Memory B cell (primary cell): ENCODE measurements at regions not wholly inside any gene's neighbourhood (a gene's known extent, or its start where the extent isn't known, plus 50 kb on each side); places are given as distances from the start of the nearest gene placed in this dataset.
"Not testable (repeated sequence)": the region's sequence is repeated elsewhere in the genome, so short reads cannot be mapped to it uniquely, and the experiment has no call there.

ENCODE experiments used
- ATAC-seq: fragments of 150-1000 bp; cut with Tn5 transposase; 2 replicates; pipeline ENCODE4 v1.10.0; 2021; ENCODE audit warnings: low read depth, mild to moderate bottlenecking, moderate library complexity
- DNase-seq, 2 donors: peaks; one replicate each; pipeline ENCODE4 v3.0.0; 2022; ENCODE audit warnings: low spot score in 2 of 2
- H3K27ac Mint-ChIP-seq: one replicate; pipeline ENCODE4 v1.8.0; 2022; ENCODE audit warnings: mild to moderate bottlenecking, moderate library complexity, mixed read lengths
- H3K27me3 Mint-ChIP-seq: one replicate; pipeline ENCODE4 v1.8.0; 2022; ENCODE audit warnings: mixed read lengths
- H3K36me3 Mint-ChIP-seq: one replicate; pipeline ENCODE4 v1.8.0; 2022; ENCODE audit warnings: mild to moderate bottlenecking, mixed read lengths
- H3K4me1 Mint-ChIP-seq: one replicate; pipeline ENCODE4 v1.8.0; 2022; ENCODE audit warnings: mixed read lengths
- H3K4me3 Mint-ChIP-seq: one replicate; pipeline ENCODE4 v1.8.0; 2022; ENCODE audit warnings: mild to moderate bottlenecking, moderate library complexity, mixed read lengths
- H3K9me3 Mint-ChIP-seq: one replicate; pipeline ENCODE4 v1.8.0; 2022; ENCODE audit warnings: mixed read lengths

DNA sequence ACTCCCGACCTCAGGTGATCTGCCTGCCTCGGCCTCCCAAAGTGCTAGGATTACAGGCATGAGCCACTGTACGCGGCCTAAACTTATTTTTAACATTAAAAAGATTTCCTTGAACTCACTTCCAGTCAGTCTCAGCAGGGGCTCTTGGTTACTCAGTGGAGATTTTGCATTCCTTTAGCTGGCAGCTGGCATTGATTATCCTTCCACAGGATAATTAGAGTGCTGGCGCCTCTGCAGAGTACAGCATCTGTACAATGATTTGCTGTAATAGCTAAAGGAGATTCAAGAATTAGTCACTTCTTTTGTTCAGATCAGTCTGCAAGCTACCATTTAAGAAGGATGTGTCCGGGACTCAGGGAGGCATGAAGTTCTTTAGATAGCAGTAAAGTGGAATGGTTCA lies 125.0 kb upstream of the NPY start:
- H3K4me1 Mint-ChIP-seq, result no peaks in the 10 kb centered on the region
- no peak for ATAC-seq
- no peak overlapping the region for H3K27ac Mint-ChIP-seq
- DNase-seq, result no peak
- H3K4me3 Mint-ChIP-seq, result no peak overlapping the region
- no peaks in the 10 kb centered on the region for H3K36me3 Mint-ChIP-seq
- peaks cover 3% of the 10 kb centered on the region for H3K9me3 Mint-ChIP-seq
- peaks cover 13% of the 10 kb centered on the region for H3K27me3 Mint-ChIP-seq

DNA sequence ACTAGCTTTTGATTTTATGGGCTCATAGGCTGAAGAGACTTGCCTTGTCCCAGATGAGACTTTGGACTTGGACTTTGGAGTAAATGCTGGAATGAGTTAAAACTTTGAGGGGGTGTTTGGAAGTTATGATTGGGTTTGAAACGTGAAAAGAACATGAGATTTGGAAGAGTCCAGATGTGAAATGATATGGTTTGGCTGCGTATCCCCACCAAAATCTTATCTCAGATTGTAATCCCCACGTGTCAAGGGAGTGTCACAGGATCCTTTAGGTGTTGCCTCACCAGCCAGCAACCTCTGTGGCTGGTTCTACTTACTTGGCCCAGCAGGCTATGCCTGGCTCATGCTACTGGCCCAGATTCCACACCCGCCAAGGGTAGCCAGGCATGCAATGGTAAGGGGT lies 119.6 kb upstream of the NPY start:
- ATAC-seq (no peak), DNase-seq (no peak)
- Mint-ChIP-seq H3K27ac (no peak overlapping the region), H3K4me1 (no peaks in the 10 kb centered on the region), H3K27me3 (peaks cover 10% of the 10 kb centered on the region), H3K9me3 (peaks cover 6% of the 10 kb centered on the region), H3K4me3 (no peak overlapping the region), H3K36me3 (no peaks in the 10 kb centered on the region)

DNA sequence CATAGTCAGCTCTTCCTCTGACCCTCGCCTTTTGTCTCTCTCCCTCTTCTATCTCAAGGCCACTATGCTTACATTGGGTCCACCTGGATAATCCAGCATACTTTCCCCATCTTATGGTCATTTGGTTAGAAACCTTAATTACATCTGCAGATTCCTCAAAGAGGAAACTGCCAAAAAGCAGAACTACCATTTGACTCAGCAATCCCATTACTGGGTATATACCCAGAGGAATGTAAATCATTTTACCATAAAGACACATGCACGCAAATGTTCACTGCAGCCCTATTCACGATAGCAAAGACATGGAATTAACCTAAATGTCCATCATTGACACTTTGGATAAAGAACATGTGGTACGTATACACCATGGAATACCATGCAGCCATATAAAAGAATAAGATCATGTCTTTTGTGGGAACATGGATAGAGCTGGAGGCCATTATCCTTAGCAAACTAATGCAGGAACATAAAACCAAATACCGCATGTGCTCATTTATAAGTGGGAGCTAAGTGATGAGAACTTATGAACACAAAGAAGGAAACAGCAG lies 114.8 kb upstream of the NPY start:
- no peaks in the 10 kb centered on the region for H3K36me3 Mint-ChIP-seq
- no peak for ATAC-seq

GRCh38 chr7:24171951-24172350 lies 112.0 kb upstream of the NPY start:
- DNase-seq, H3K27ac Mint-ChIP-seq, H3K4me1 Mint-ChIP-seq, H3K4me3 Mint-ChIP-seq, H3K27me3 Mint-ChIP-seq, ATAC-seq, H3K36me3 Mint-ChIP-seq, H3K9me3 Mint-ChIP-seq: not testable (repeated sequence)

More for the DNA sequence above, 114.8 kb upstream of the NPY start:
- Mint-ChIP-seq H3K27ac (no peak overlapping the region), H3K9me3 (peaks cover 5% of the 10 kb centered on the region), H3K27me3 (peaks cover 4% of the 10 kb centered on the region), H3K4me1 (no peaks in the 10 kb centered on the region), H3K4me3 (no peak overlapping the region)
- DNase-seq, result no peak

GRCh38 chr7:24172856-24173255 lies 111.1 kb upstream of the NPY start:
- no peaks in the 10 kb centered on the region for H3K4me1 Mint-ChIP-seq
- ATAC-seq, result no peak
- no peaks in the 10 kb centered on the region for H3K36me3 Mint-ChIP-seq
- H3K4me3 Mint-ChIP-seq, result no peak overlapping the region
- H3K27ac Mint-ChIP-seq, result no peak overlapping the region
- peaks cover 3% of the 10 kb centered on the region for H3K9me3 Mint-ChIP-seq
- DNase-seq, result no peak
- no peaks in the 10 kb centered on the region for H3K27me3 Mint-ChIP-seq

DNA sequence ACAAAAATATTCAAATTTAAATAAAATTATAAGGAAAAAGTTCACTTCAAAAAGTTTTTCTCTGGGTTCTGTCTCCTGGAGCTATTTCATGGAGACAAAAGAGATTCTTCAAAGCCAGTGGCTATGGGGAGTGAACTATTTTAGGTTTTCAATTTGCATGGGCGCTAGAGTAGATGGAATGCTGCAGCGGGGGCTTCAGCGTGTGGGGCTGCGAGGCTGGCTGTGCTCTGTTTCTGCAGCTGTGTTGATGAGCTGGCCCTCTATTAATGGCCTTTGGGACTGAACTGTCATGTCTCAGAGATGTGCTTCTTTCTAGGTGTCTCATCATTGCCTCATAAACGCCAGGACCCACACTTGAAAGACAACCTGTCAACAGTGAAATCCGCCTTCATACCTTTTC lies 108.4 kb upstream of the NPY start:
- no peaks in the 10 kb centered on the region for H3K36me3 Mint-ChIP-seq
- DNase-seq (no peak), ATAC-seq (no peak)
- H3K27me3 Mint-ChIP-seq, result peaks cover 6% of the 10 kb centered on the region
- no peaks in the 10 kb centered on the region for H3K9me3 Mint-ChIP-seq
- H3K4me1 Mint-ChIP-seq, result no peaks in the 10 kb centered on the region
- H3K4me3 Mint-ChIP-seq, result no peak overlapping the region
- H3K27ac Mint-ChIP-seq, result no peak overlapping the region

GRCh38 chr7:24178811-24179570 lies 105.0 kb upstream of the NPY start:
- Mint-ChIP-seq H3K27me3 (peaks cover 7% of the 10 kb centered on the region), H3K4me3 (no peak overlapping the region), H3K27ac (no peak overlapping the region), H3K9me3 (no peaks in the 10 kb centered on the region), H3K36me3 (no peaks in the 10 kb centered on the region), H3K4me1 (no peaks in the 10 kb centered on the region)
- ATAC-seq, result no peak
- DNase-seq, result no peak

- ATAC-seq, result no peak
- H3K36me3 Mint-ChIP-seq, result no peaks in the 10 kb centered on the region
- H3K9me3 Mint-ChIP-seq, result peaks cover 4% of the 10 kb centered on the region
- H3K4me1 Mint-ChIP-seq, result no peaks in the 10 kb centered on the region
- no peak for DNase-seq
- no peak overlapping the region for H3K4me3 Mint-ChIP-seq
- peaks cover 1% of the 10 kb centered on the region for H3K27me3 Mint-ChIP-seq
- no peak overlapping the region for H3K27ac Mint-ChIP-seq
Measured at GRCh38 chr7:24191362-24191761, 92.6 kb upstream of the NPY start.

GRCh38 chr7:24192053-24192452 lies 91.9 kb upstream of the NPY start:
- DNase-seq (no peak), ATAC-seq (no peak)
- no peak overlapping the region for H3K4me3 Mint-ChIP-seq
- H3K36me3 Mint-ChIP-seq, result no peaks in the 10 kb centered on the region
- no peaks in the 10 kb centered on the region for H3K4me1 Mint-ChIP-seq
- H3K9me3 Mint-ChIP-seq, result peaks cover 4% of the 10 kb centered on the region
- peaks cover 3% of the 10 kb centered on the region for H3K27me3 Mint-ChIP-seq
- H3K27ac Mint-ChIP-seq, result no peak overlapping the region

- Mint-ChIP-seq H3K4me3 (no peak overlapping the region), H3K36me3 (no peaks in the 10 kb centered on the region), H3K4me1 (no peaks in the 10 kb centered on the region), H3K9me3 (peaks cover 2% of the 10 kb centered on the region), H3K27ac (no peak overlapping the region), H3K27me3 (peaks cover 4% of the 10 kb centered on the region)
- DNase-seq, result no peak
- no peak for ATAC-seq
Measured at GRCh38 chr7:24192691-24193090, 91.3 kb upstream of the NPY start.

- H3K4me1 Mint-ChIP-seq, result no peaks in the 10 kb centered on the region
- H3K27ac Mint-ChIP-seq, result no peak overlapping the region
- DNase-seq, result no peak
- H3K36me3 Mint-ChIP-seq, result no peaks in the 10 kb centered on the region
- ATAC-seq, result no peak
- no peak overlapping the region for H3K4me3 Mint-ChIP-seq
- peaks cover 3% of the 10 kb centered on the region for H3K27me3 Mint-ChIP-seq
- H3K9me3 Mint-ChIP-seq, result no peaks in the 10 kb centered on the region
Measured at GRCh38 chr7:24197852-24198251, 86.1 kb upstream of the NPY start.

DNA sequence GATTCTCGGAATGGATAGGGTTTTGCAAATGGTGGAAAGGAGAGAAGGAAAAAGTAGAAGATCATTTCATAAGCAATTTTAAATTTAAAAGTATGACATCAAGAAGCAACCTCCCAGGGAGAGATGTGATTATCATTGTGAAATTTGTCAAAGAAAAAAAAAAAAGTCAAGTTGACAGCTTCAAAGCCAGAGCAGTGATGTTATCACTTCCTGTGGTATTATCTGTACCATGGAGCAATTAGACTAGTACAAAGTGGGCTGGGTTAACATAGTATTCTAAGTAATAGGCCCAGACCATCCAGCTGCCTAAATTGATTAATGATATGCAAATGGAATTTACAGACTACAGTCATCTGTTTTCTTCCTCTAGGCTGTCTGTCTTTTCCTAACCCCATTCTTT lies 84.0 kb upstream of the NPY start:
- no peak overlapping the region for H3K27ac Mint-ChIP-seq
- ATAC-seq, result no peak
- no peak overlapping the region for H3K4me3 Mint-ChIP-seq

GRCh38 chr7:24200407-24200966 lies 83.5 kb upstream of the NPY start:
- H3K27ac Mint-ChIP-seq, result no peak overlapping the region
- no peak for DNase-seq
- H3K4me1 Mint-ChIP-seq, result no peaks in the 10 kb centered on the region
- H3K4me3 Mint-ChIP-seq, result no peak overlapping the region
- H3K36me3 Mint-ChIP-seq, result no peaks in the 10 kb centered on the region
- ATAC-seq, result no peak
- no peaks in the 10 kb centered on the region for H3K9me3 Mint-ChIP-seq
- peaks cover 5% of the 10 kb centered on the region for H3K27me3 Mint-ChIP-seq

More for the DNA sequence above, 84.0 kb upstream of the NPY start:
- Mint-ChIP-seq H3K4me1 (no peaks in the 10 kb centered on the region), H3K36me3 (no peaks in the 10 kb centered on the region), H3K27me3 (peaks cover 5% of the 10 kb centered on the region), H3K9me3 (no peaks in the 10 kb centered on the region)
- no peak for DNase-seq

DNA sequence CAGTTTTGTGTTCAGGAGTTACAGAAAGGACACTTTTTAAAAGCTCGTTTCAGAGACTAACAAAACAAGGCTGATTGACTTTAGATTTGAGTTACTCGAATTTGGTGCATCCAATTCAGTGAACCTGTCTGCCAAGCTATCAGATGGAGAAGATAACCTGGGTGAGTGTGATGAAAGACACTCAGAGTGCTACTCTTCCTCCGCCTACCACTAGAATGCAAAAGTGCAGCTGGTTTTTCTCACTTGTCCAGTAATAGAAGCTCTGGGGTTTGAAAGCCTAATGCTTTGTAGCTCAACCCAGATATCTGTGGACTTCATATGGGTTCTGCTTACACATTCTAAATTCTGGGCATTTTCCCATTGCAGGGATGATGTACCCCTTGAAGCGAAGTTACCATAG lies 82.8 kb upstream of the NPY start:
- ATAC-seq (no peak), DNase-seq (no peak)
- Mint-ChIP-seq H3K27me3 (peaks cover 5% of the 10 kb centered on the region), H3K4me1 (no peaks in the 10 kb centered on the region), H3K27ac (no peak overlapping the region), H3K9me3 (no peaks in the 10 kb centered on the region), H3K36me3 (no peaks in the 10 kb centered on the region), H3K4me3 (no peak overlapping the region)

DNA sequence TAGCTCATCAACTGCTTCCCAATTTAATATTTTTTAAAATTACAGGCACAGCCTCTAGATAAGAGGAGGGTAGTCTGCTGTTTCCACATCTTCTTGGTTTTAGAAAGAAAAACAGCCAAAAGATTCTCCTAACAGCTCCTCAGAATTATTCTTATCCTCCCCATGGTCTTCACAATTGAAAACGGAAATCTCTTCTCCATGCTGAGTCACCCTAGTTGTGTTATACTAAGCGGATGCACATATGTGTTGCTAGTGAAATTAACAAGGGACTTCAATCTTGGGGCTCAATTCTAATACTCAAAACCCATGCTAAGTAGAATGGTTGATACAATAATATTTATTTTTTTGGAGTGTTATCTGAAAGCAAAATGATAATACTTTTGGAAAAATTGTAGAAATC lies 71.9 kb upstream of the NPY start:
- H3K27ac Mint-ChIP-seq, result no peak overlapping the region
- H3K27me3 Mint-ChIP-seq, result peaks cover 1% of the 10 kb centered on the region
- DNase-seq (no peak), ATAC-seq (no peak)
- H3K4me3 Mint-ChIP-seq, result no peak overlapping the region
- H3K9me3 Mint-ChIP-seq, result no peaks in the 10 kb centered on the region
- H3K4me1 Mint-ChIP-seq, result no peaks in the 10 kb centered on the region
- no peaks in the 10 kb centered on the region for H3K36me3 Mint-ChIP-seq
